AML-193 (cell line): ENCODE measurements at regions not wholly inside any gene's neighbourhood (a gene's known extent, or its start where the extent isn't known, plus 50 kb on each side); places are given as distances from the start of the nearest gene placed in this dataset.

ENCODE experiments used
- DNase-seq, 2 experiments: peaks; one replicate each; lab custom pipeline; 2025; lab: John Stamatoyannopoulos, UW

DNA sequence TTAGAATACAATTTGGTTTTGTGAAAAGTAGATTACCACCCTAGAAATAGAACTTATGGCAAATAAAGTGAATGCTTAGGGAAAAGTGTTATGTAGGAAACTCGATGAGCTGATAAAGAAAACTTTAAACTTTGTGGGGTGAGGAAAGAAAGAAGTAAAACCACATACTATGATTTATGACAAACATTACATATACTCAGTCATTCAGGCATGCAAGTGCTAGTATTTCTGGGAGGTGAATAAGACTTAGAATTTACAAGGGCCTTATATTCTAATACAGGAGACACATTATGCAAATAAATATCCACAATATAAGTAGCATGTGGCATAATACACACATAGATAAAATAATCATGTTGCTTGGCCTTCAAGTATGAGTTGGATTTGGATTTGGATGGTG is 618.1 kb downstream of the XIRP2 start:
- DNase-seq: no peak

DNA sequence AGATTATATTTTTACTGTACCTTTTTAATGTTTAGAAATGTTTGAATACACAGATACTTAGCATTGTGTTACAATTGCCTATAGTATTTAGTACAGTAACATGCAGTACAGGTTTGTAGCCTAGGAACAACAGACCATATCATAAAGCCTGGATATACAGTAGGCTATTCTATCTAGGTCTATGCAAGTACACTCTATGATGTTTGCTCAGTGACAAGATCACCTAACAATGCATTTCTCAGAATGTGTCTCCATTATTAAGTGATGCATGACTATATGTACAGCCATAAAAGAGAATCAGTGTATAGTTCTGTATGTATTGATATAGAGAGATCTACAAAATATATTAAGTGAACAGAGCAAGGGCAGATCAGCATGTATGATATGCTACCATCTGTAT is 616.4 kb downstream of the XIRP2 start:
- DNase-seq: no peak

DNA sequence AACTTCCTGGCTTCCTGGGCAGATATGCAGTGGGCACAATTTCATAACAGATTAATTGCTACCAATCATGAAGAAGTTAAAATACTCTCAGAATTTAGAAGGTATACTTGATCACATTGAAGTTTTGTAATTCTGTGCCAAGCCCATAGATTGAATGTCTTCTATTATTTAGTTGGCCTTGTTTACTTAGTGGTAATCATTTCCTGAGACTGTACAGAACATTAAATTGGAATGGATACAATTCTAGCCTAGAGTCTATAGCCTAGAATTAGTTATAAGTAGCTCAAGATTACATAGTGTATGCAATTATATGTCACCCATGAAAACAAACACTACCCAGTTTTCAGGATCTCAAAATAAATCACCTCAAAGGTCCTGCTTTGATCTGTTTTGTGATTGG is 615.8 kb downstream of the XIRP2 start:
- no peak for DNase-seq

DNA sequence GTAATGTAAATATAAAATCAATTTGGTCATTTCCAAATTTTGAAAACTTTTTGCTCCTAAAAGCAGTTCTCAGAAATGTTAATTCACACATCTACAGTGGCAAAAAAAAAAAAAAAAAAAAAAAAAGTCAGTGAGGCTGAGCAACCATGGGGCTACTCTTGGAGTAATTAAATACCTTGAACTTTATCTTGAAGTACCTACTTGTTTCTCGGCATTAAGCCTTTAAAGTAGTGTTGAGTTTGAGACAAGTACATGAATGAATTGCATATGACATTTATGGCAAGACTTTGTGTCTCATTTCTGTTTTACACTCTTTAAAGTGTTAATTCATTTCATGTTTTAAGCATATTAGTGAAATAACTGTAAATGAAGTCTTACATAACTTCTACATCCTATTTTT is 613.3 kb downstream of the XIRP2 start:
- no peak for DNase-seq

DNA sequence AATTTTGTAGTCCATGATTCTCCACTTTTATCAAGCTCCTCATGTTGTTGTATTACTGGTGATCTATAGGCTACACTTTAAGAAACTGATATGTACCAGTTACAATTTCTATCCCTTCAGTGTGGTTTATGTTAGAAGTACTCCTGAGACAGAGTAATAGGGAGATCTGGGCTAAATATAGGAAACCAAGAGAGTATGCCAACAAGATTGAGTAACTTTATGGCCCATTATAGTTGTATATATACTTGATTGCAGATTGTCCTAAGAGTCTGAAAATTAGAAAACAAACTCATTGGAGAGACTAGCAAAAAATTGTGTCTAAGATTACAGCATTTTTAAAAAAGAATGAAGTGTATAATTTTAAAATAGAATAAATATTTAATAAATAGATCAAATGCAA is 605.6 kb downstream of the XIRP2 start:
- DNase-seq: no peak

DNA sequence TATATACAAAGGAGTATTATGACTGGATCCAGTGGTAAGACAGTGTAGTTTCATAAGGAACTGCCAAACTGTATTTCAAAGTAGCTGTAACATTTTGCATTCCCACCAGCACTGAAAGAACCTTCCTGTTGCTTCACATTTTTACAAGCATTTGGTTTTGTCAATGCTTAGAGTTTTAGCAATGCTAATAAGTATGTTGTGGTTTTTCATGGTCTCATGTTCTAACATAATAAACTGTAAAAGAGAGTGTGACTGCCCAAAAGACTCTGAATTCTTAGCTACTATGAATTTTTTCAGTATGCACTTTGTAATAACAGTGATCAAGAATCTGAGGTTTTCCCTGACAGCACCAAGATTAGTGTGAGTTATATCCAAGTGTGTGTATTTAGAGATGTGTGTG is 604.2 kb downstream of the XIRP2 start:
- DNase-seq: no peak

DNA sequence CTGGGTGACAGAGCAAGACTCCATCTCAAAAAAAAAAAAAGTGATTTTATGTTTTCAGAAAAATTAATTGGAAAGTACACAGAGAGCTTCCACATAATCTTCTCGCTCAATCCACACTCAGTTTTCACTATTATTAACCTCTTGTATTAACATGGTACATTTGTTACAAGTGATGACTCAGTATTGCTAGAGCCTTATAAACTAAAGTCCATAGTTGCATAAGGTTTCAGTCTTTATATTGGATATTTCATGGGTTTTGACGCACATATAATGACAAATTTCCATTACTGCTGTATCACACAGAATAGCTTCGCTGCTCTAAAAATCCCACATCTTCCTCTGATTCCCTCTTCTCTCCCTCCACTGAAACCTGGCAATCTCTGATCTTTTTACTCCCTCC is 603.5 kb downstream of the XIRP2 start:
- DNase-seq: no peak

DNA sequence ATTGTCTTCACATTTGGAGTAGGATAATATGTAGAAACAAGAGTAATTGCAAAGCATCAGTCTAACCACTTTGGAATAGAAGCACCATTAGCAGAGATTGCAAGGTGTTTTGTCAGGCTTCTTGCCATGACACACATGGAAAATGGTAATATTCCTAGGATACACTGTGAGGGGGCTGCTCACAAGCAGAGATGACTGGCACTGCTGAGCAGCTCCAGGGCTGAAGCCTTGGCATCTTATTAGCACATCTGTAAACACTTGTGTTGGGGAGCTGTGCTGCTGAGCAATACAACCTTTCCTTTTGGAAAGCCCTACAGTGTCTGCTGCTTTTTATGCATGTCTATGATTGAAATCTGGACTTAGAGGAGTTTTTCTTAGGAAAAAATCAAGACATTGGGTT is 602.2 kb downstream of the XIRP2 start:
- DNase-seq: no peak

DNA sequence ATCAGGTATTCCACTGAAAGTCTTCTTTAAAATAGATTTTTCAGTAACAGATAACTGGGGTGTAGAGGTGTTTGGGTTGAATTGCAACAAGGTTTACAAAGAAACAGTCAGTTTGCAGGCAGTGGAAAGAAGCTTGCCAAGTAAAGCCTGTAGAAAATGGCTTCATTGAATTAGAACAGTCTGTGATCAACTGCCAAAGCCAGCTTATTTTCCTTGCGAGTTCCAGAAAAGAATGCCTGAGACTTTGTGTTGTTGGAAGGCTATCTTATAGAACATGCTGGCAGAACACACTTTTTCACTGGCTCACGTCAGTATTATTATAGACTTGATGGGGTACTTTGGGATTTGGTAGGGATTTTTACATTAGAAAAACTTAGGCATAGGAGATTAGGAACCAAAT is 601.0 kb downstream of the XIRP2 start:
- no peak for DNase-seq

DNA sequence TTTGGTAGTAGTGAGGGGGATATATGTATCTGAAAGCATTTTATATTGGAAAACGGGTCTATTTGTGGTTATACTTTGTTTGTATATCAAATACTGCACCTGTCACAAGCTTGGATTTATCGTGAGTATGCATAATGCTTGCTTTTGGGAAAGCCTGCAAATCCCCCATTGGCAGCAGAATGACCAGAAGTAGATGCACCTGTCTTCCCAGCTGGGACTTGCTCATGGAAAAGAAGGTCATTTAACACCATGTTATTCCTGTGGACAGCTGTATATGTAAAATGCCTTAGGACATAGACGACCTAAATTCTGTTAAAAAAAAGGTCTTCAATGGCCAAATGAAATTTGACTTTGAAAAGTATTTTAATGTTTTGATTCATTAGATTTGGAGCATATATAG is 599.4 kb downstream of the XIRP2 start:
- no peak for DNase-seq

DNA sequence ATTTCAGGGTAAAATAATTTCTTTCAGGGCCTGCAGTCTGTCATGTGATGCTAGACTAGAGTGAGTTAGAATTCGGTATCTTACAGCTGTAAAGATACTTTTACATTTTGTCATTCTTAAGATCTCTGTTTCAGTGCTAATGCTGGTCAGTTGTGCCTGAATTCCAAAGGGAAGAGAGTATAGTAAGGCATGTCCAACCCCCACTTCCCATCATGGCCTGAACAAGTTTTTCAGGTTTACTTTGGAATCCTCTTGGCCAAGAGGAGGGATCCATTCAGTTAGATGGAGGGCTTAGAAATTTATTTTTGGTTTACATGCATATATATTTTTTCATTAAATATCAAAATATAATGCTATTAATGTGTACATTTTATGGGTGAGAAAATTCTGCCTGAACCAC is 596.6 kb downstream of the XIRP2 start:
- no peak for DNase-seq

DNA sequence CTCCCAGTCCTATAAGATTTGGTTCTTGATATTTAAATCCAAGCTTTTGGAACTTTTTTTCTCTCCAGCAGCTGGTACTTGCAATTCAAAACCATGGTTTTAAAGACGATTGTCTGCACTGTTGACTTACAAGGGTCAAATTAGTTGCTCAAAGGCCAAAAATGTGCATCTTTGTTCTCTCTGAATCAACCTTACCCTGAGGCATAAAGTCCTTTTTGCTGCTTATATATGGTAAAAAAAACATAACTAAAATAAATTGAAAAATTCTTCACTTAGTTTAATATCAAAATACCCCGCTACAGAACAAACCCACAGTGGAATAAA is 592.7 kb downstream of the XIRP2 start:
- no peak for DNase-seq

DNA sequence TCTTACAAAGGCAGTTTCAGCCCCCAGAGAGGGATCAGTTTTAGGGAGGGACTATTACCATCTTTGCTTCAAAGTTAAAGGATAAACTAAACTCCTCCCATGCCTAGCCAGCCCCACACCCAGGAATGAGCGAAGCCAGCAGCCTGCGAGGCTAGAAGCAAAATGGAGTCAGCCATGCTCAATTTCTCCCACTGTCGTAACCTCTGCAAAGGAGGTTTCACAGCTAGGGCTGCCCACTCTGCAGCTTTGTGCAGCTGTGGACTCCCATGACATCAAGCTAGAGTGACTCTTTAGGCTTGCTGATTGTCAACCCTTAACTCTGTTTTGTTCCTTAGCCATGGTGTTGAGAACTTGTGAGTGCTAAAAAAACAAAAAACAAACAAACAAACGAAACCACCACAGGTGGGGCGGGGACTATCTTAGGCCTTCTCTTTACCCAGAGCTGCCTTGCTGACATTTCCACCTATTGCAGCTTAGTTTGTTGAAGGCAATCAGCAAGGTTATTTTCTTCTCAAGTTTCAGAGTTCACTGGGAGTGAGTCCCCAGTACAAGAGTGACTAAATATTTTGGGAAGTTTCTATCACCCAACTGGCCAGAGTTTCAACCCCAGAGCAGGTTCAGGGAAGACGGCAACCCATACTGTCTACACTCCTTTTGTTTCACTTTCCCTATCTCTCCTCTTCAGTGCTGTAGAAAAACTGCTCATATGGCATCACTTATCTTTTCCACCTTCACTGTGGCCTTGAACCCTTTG is 592.1 kb downstream of the XIRP2 start:
- no peak for DNase-seq

DNA sequence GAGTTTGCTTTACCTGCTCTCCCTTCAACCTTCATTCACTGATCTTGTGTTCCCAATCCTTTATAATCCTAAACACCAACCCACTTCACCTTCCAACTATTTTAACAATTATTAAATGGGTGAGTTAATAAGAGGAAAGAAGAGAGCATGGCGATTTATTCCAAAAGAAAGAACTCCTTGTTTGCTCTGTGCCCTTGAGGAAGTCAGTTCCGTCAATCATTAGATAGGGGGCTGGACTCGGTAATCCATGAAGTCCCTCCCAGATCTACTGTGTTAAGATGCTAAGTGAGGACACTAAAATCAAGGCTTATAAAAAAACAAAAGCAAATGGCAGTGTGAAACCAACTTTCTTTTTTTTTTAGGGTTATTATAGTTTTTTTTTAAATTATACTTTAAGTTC is 589.9 kb downstream of the XIRP2 start:
- DNase-seq: no peak

DNA sequence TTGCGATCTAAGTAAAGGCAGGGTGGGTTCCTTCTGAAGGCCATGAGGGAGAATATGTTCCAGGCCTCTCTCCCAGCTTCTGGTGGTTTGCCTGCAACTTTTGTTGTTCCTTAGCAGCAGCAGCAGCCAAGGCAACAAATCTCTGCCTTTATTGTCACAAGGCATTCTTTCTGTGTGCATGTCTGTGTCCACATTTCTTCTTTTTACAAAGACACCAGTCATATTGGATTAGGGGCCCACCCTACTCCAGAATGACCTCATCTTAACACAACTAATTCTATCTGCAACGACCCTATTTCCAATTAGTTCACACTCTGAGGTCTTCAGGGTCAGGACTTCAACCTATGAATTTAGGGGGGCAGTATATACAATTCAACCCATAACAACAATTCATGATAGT is 587.5 kb downstream of the XIRP2 start:
- no peak for DNase-seq

DNA sequence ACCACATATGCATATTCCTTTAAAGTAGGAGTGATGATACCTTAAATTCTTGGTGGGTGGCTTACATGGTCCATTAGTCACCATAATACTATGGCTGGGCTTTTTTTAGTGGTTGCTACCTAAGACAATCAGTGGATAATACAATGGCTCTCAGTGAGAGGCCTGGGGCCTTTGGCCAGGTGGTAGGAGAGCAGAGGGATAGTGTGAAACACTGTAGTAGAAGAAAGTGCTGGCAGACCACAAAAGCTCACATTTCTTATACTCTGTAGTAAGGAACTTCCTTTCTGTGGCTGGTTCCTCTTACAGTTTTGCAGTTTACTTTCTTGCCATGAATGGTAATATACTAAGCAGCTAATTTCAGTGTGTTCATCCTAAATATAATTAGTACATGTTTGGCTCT is 583.5 kb downstream of the XIRP2 start:
- no peak for DNase-seq

DNA sequence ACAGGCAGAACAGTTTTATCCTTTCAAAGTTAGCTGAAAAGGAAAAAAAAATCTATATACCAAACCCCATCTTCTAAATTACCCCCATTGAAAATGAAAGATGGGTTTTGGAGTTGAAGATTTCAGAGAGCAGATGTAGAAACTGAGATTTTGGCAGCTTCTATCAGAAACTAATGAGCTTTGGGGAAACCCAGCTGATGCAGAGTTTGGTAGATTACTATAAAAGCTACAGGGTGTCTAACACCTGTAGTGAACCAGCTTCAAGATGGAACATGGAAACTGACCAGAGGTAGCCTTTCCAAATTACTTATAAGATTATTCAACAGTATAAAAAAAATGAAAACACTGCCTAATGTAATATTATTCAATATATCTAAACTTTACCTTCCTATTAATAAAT is 583.1 kb downstream of the XIRP2 start:
- DNase-seq: no peak

DNA sequence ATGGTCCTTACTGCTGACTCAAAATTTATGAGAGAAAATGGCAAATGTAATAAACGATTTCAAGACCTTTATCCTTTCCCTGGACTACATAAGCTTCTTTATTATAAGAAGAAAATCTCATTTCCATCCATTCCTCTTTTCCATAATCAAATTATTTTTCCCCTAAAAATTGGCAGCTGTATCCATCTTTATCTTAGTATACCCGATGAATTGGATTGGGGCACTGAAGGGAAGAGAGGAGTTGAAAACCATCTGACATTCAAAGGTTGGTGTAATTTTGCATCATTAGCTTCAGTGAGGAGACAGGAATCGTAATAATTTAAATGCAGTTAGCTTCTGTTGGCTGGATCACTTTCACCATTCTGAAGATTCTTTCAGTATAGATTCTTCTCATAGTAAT is 574.1 kb downstream of the XIRP2 start:
- DNase-seq: no peak

DNA sequence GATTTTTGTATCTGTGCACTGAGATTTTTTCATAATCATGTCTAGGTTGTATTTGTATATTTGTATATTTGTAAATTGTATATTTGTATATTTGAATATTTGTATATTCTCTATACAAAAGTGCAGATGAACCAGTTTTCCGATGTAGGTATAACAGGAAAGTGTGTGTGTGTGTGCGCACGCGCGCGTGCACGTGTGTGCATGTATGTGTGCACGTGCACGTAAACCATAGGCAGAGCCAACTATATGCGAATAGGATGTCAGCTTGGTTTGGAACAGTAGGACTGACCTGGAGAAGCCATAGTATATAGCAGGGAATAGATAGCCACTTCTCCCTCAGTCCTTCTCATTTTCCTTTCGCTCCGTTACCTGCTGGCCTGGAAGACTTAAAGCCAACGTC is 565.8 kb downstream of the XIRP2 start:
- no peak for DNase-seq

DNA sequence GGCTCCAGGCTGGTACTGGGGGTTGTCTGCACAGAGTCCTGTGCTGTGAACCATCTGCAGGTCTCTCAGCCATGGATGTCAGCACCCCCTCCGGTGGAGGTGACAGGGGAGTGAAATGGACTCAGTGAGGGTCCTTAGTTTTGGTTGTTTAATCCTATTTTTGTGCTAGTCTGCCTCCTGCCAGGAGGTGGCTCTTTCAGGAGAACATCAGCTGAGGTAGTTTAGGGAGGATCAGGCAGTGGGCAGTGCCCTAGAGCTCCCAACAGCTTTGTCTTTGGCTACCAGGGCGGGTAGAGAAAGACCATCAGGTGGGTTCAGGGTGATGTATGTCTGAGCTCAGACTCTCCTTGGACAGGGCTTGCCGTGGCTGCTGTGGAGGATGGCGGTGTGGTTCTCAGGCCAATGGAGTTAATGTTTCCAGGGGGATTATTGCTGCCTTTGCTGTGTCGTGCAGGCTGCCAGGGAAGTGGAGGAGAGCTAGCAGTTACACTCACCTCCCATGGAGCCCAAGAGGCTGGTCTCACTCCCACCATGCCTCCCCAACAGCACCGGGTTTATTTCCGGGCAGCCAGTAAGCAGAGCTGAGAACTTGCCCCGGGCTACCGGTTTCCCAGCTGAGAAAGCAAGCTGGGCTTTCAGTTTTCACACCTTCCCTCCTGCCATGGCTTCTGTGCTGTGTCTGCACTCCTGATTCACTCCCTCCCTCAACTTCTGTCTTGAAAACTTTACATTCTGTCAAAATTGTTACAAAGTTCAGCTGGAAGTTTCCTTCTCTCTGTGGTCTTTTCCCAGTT is 563.4 kb downstream of the XIRP2 start:
- DNase-seq: no peak

DNA sequence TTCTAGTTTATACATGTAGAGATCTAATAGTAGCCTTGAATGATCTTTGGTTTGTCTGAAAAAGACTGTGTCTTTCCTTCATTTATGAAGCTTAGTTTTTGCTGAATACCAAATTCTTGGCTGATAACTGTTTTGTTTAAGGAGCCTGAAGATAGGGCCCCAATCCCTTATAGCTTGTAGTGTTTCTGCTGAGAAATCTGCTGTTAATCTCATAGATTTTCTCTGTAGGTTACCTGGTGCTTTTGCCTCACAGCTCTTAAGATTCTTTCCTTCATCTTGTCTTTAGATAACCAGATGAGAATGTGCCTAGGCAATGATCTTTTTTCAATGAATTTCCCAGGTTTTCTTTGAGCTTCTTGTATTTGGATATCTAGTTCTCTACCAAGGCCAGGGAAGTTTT is 562.1 kb downstream of the XIRP2 start:
- no peak for DNase-seq

DNA sequence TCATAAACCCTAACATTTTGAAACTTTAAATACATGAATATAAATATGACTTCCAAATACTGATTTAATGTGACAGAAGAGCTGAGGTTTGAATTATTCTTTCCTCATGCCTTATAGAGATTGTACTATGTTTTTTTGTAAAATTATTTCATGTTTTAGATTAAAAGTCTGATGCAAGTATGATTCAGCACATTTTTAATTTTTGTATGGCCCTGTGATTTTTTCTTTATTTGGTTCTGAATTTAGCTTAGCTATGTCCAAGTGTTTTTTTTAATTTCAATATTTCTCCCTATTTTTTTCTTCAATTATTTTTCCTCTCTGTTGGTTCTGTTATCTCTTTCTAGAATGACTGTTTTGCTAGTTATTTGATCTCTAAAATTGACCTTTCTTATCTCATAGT is 552.1 kb downstream of the XIRP2 start:
- DNase-seq: no peak

DNA sequence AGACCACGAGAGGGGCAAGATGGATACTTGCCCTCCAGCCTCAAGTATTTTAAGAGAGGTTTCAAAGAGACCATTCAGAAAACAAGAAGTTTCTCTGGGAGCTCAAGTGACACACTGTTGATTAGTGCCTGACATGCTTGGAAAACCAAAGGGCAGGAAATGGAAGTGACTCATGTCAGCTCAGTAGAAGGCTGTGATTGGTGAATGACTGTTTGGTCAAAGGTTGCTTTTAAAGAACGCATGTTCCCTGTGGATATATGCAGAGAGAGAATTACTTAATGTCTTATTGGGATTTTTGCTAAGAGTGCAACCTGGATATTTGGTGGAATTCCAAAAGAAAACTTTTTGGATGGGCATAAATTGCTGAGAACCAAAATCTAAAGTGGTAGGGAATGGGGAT is 549.9 kb downstream of the XIRP2 start:
- DNase-seq: no peak

DNA sequence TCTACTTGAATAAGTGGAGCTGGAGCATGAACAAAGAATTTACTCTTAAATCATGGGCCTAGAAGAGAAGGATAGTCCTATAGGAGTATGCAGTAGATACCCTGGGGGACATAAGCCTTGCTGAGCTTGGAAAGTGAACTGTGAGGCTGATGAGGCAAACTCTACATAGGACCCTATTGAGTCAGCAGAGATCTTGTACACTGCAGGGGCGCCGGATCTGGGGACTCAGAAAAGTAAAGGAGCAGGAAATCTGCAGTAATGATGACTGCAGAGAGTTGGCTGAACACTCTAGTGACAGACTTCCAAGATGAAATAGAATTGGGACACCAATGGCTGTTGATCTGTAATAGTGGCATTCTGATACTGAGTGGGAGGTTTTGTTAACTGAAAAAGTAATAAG is 543.7 kb downstream of the XIRP2 start:
- DNase-seq: no peak
